ENCODE measurements at regions not wholly inside any gene's neighbourhood (a gene's known extent, or its start where the extent isn't known, plus 50 kb on each side); places are given as distances from the start of the nearest gene placed in this dataset.

DNA sequence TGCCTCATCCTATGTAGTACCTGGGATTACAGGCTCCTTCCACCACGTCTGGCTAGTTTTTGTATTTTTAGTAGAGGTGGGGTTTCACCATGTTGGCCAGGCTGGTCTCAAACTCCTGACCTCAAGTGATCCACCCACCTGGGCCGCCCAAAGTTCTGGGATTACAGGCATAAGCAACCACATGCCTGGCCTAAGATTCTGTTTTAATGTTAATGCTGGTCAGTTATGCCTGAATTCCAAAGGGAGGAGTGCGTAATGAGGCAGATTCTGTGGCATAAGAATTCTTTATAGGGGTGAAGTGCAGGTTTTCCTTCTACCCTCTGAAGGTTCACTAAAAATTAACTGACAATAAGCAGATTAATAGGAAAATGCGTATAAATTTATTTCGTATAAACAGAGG, 1343.8 kb upstream of the LRRTM1 start:
- no peaks in the 10 kb centered on the region for H3K36me3 ChIP-seq (ENCODE audit: control insufficient read depth in 2 of 2, insufficient read depth in 1 of 2, low read length in 2 of 2)
- no peak overlapping the region for H3K27ac ChIP-seq (ENCODE audit: extremely low read depth, low read depth, low read length)
- no peaks in the 10 kb centered on the region for H3K4me1 ChIP-seq (ENCODE audit: control insufficient read depth, insufficient read depth, low read length)
- H3K9me3 ChIP-seq (ENCODE audit: control insufficient read depth, insufficient read depth, low read depth, low read length): no peaks in the 10 kb centered on the region
- H3K4me3 ChIP-seq (ENCODE audit: low read depth, low read length): no peak overlapping the region
- ChIA-PET CTCF (no interaction called here), POLR2A (no interaction called here)
- TF ChIP-seq GLIS2 (tag by site-specific recombination; IDR thresholded peaks at IDR 0.05) (no peak), ZBTB7A (tag by site-specific recombination; IDR thresholded peaks at IDR 0.05; ENCODE audit: low read depth) (no peak), ZNF121 (tag by site-specific recombination; IDR thresholded peaks at IDR 0.05) (no peak), ZNF585B (tag by site-specific recombination; IDR thresholded peaks at IDR 0.05) (no peak), MZF1 (tag by site-specific recombination; IDR thresholded peaks at IDR 0.05; ENCODE audit: borderline replicate concordance) (no peak), ZNF571 (tag by site-specific recombination; IDR thresholded peaks at IDR 0.05) (no peak), ZNF660 (tag by site-specific recombination; IDR thresholded peaks at IDR 0.05) (no peak), ZNF514 (tag by site-specific recombination; IDR thresholded peaks at IDR 0.05) (no peak), ZIC2 (tag by site-specific recombination; IDR thresholded peaks at IDR 0.05) (no peak), ZNF664 (tag by site-specific recombination; IDR thresholded peaks at IDR 0.05) (no peak)
- TF ChIP-seq, protein P1, sequence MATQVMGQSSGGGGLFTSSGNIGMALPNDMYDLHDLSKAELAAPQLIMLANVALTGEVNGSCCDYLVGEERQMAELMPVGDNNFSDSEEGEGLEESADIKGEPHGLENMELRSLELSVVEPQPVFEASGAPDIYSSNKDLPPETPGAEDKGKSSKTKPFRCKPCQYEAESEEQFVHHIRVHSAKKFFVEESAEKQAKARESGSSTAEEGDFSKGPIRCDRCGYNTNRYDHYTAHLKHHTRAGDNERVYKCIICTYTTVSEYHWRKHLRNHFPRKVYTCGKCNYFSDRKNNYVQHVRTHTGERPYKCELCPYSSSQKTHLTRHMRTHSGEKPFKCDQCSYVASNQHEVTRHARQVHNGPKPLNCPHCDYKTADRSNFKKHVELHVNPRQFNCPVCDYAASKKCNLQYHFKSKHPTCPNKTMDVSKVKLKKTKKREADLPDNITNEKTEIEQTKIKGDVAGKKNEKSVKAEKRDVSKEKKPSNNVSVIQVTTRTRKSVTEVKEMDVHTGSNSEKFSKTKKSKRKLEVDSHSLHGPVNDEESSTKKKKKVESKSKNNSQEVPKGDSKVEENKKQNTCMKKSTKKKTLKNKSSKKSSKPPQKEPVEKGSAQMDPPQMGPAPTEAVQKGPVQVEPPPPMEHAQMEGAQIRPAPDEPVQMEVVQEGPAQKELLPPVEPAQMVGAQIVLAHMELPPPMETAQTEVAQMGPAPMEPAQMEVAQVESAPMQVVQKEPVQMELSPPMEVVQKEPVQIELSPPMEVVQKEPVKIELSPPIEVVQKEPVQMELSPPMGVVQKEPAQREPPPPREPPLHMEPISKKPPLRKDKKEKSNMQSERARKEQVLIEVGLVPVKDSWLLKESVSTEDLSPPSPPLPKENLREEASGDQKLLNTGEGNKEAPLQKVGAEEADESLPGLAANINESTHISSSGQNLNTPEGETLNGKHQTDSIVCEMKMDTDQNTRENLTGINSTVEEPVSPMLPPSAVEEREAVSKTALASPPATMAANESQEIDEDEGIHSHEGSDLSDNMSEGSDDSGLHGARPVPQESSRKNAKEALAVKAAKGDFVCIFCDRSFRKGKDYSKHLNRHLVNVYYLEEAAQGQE (tag by site-specific recombination; IDR thresholded peaks at IDR 0.05): no peak
- TF ChIP-seq, protein P2, sequence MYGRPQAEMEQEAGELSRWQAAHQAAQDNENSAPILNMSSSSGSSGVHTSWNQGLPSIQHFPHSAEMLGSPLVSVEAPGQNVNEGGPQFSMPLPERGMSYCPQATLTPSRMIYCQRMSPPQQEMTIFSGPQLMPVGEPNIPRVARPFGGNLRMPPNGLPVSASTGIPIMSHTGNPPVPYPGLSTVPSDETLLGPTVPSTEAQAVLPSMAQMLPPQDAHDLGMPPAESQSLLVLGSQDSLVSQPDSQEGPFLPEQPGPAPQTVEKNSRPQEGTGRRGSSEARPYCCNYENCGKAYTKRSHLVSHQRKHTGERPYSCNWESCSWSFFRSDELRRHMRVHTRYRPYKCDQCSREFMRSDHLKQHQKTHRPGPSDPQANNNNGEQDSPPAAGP (tag by site-specific recombination; IDR thresholded peaks at IDR 0.05): no peak

DNA sequence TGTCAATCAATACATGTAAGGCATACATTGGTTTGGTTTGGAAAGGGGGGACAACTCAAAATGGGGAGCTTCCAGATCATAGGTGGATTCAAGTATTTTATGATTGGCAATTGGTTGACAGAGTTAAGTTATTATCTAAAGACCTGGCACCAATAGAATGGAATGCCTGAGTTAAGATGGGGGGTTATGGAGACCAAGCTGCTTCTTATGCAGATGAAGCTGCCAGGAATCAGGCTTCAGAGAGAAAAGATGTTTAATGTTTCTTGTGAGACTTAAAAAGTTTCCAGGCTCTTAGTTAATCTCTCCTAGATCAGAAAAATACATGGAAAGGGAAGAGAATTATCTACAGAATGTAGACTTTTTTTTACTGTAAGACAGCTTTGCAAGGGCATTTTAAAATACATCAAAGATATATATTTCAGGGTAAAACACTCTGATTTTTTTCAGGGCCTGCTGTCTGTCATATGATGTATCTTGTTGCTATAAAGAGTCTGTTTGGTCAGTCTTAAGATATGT, 1343.2 kb upstream of the LRRTM1 start:
- no peaks in the 10 kb centered on the region for H3K4me1 ChIP-seq (ENCODE audit: control insufficient read depth, insufficient read depth, low read length)
- no peaks in the 10 kb centered on the region for H3K9me3 ChIP-seq (ENCODE audit: control insufficient read depth, insufficient read depth, low read depth, low read length)
- H3K27ac ChIP-seq (ENCODE audit: extremely low read depth, low read depth, low read length): no peak overlapping the region
- no peaks in the 10 kb centered on the region for H3K36me3 ChIP-seq (ENCODE audit: control insufficient read depth in 2 of 2, insufficient read depth in 1 of 2, low read length in 2 of 2)
- POLR2A ChIA-PET: no interaction called here
- CTCF ChIA-PET: no interaction called here
- H3K4me3 ChIP-seq (ENCODE audit: low read depth, low read length): no peak overlapping the region
- TF ChIP-seq SALL2 (tag by site-specific recombination; IDR thresholded peaks at IDR 0.05; ENCODE audit: borderline replicate concordance) (no peak), MYNN (tag by site-specific recombination; IDR thresholded peaks at IDR 0.05; ENCODE audit: borderline replicate concordance) (no peak), MZF1 (tag by site-specific recombination; IDR thresholded peaks at IDR 0.05; ENCODE audit: borderline replicate concordance) (no peak), ZNF248 (tag by site-specific recombination; IDR thresholded peaks at IDR 0.05) (no peak), RBAK (tag by site-specific recombination; IDR thresholded peaks at IDR 0.05) (no peak), ZNF175 (tag by site-specific recombination; IDR thresholded peaks at IDR 0.05) (no peak), ZNF792 (tag by site-specific recombination; IDR thresholded peaks at IDR 0.05) (no peak), ZNF571 (tag by site-specific recombination; IDR thresholded peaks at IDR 0.05) (no peak), ZNF223 (tag by site-specific recombination; IDR thresholded peaks at IDR 0.05) (no peak), ZNF23 (tag by site-specific recombination; IDR thresholded peaks at IDR 0.05; ENCODE audit: borderline replicate concordance) (no peak), ZNF510 (tag by site-specific recombination; IDR thresholded peaks at IDR 0.05; ENCODE audit: insufficient replicate concordance) (no peak)
- TF ChIP-seq, protein P3, sequence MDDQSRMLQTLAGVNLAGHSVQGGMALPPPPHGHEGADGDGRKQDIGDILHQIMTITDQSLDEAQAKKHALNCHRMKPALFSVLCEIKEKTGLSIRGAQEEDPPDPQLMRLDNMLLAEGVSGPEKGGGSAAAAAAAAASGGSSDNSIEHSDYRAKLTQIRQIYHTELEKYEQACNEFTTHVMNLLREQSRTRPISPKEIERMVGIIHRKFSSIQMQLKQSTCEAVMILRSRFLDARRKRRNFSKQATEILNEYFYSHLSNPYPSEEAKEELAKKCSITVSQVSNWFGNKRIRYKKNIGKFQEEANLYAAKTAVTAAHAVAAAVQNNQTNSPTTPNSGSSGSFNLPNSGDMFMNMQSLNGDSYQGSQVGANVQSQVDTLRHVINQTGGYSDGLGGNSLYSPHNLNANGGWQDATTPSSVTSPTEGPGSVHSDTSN (CRISPR knock-in tag; IDR thresholded peaks at IDR 0.05): no peak
- TF ChIP-seq, protein P4, sequence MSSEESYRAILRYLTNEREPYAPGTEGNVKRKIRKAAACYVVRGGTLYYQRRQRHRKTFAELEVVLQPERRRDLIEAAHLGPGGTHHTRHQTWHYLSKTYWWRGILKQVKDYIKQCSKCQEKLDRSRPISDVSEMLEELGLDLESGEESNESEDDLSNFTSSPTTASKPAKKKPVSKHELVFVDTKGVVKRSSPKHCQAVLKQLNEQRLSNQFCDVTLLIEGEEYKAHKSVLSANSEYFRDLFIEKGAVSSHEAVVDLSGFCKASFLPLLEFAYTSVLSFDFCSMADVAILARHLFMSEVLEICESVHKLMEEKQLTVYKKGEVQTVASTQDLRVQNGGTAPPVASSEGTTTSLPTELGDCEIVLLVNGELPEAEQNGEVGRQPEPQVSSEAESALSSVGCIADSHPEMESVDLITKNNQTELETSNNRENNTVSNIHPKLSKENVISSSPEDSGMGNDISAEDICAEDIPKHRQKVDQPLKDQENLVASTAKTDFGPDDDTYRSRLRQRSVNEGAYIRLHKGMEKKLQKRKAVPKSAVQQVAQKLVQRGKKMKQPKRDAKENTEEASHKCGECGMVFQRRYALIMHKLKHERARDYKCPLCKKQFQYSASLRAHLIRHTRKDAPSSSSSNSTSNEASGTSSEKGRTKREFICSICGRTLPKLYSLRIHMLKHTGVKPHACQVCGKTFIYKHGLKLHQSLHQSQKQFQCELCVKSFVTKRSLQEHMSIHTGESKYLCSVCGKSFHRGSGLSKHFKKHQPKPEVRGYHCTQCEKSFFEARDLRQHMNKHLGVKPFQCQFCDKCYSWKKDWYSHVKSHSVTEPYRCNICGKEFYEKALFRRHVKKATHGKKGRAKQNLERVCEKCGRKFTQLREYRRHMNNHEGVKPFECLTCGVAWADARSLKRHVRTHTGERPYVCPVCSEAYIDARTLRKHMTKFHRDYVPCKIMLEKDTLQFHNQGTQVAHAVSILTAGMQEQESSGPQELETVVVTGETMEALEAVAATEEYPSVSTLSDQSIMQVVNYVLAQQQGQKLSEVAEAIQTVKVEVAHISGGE (tag by site-specific recombination; conservative IDR thresholded peaks at IDR 0.05; ENCODE audit: low read depth): no peak
- TF ChIP-seq, protein P5, sequence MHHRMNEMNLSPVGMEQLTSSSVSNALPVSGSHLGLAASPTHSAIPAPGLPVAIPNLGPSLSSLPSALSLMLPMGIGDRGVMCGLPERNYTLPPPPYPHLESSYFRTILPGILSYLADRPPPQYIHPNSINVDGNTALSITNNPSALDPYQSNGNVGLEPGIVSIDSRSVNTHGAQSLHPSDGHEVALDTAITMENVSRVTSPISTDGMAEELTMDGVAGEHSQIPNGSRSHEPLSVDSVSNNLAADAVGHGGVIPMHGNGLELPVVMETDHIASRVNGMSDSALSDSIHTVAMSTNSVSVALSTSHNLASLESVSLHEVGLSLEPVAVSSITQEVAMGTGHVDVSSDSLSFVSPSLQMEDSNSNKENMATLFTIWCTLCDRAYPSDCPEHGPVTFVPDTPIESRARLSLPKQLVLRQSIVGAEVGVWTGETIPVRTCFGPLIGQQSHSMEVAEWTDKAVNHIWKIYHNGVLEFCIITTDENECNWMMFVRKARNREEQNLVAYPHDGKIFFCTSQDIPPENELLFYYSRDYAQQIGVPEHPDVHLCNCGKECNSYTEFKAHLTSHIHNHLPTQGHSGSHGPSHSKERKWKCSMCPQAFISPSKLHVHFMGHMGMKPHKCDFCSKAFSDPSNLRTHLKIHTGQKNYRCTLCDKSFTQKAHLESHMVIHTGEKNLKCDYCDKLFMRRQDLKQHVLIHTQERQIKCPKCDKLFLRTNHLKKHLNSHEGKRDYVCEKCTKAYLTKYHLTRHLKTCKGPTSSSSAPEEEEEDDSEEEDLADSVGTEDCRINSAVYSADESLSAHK (tag by site-specific recombination; IDR thresholded peaks at IDR 0.05): no peak

Data from HEK293 (cell line).